WTC11 (cell line): ENCODE measurements at regions not wholly inside any gene's neighbourhood (a gene's known extent, or its start where the extent isn't known, plus 50 kb on each side); places are given as distances from the start of the nearest gene placed in this dataset.

ENCODE experiments used
- ATAC-seq: fragments of 200-7000 bp; cut with Tn5 transposase; 2 replicates; pipeline ENCODE4 v1.10.0; 2021; ENCODE audit warnings: mild to moderate bottlenecking, moderate library complexity
- CTCF ChIA-PET: fragments of 300-600 bp; sonication (Branson Sonifier 250); formaldehyde crosslinking; loops from one replicate; lab custom pipeline; 2021; ENCODE audit warnings: antibody characterized with exemption; lab: Charles Lee
- POLR2A ChIA-PET: fragments of 350-600 bp; sonication (Branson Sonifier 250); formaldehyde crosslinking; loops from one replicate; lab custom pipeline; 2021; ENCODE audit warnings: antibody characterized with exemption; lab: Charles Lee
- DNase-seq: peaks from one replicate; pipeline ENCODE4 v3.0.0; 2021; ENCODE audit warnings: low spot score
- H3K27ac Mint-ChIP-seq: 2 replicates; pipeline ENCODE4 v1.8.0; 2021; ENCODE audit warnings: mixed read lengths
- H3K27me3 Mint-ChIP-seq: 2 replicates; pipeline ENCODE4 v1.8.0; 2021; ENCODE audit warnings: low read depth, mild to moderate bottlenecking, moderate library complexity, mixed read lengths
- H3K36me3 Mint-ChIP-seq: 2 replicates; pipeline ENCODE4 v1.8.0; 2021; ENCODE audit warnings: mixed read lengths
- H3K4me1 Mint-ChIP-seq: 2 replicates; pipeline ENCODE4 v1.8.0; 2022; ENCODE audit warnings: mixed read lengths
- H3K4me3 Mint-ChIP-seq: 2 replicates; pipeline ENCODE4 v1.8.0; 2021; ENCODE audit warnings: mild to moderate bottlenecking, moderate library complexity, mixed read lengths
- H3K9me3 Mint-ChIP-seq: 2 replicates; pipeline ENCODE4 v1.8.0; 2021; ENCODE audit warnings: mixed read lengths
- ARID4B ChIP-seq: sonication (generic); formaldehyde crosslinking; IDR thresholded peaks from 2 replicates; pipeline ENCODE4 v1.8.0; 2023; ENCODE audit warnings: missing genetic modification reagents, mild to moderate bottlenecking, borderline replicate concordance
- CDX4 ChIP-seq: fragments of 250-450 bp; sonication (Bioruptor Pico); IDR thresholded peaks from 2 replicates; pipeline ENCODE4 v1.9.0; 2021; ENCODE audit warnings: moderate library complexity, mild to moderate bottlenecking, inconsistent platforms, borderline replicate concordance
- CREB1 ChIP-seq: sonication (generic); formaldehyde crosslinking; IDR thresholded peaks from 2 replicates; pipeline ENCODE4 v1.8.0; 2023; ENCODE audit warnings: mild to moderate bottlenecking, missing genetic modification reagents
- E2F5 ChIP-seq: sonication (generic); formaldehyde crosslinking; IDR thresholded peaks from 2 replicates; pipeline ENCODE4 v1.8.1; 2022; ENCODE audit warnings: mild to moderate bottlenecking, moderate library complexity, missing genetic modification reagents
- EMX1 ChIP-seq: fragments of 250-450 bp; sonication (Bioruptor Pico); IDR thresholded peaks from 2 replicates; pipeline ENCODE4 v1.8.0; 2021; ENCODE audit warnings: mild to moderate bottlenecking
- ERG ChIP-seq: fragments of 250-450 bp; sonication (Bioruptor Pico); IDR thresholded peaks from 2 replicates; pipeline ENCODE4 v1.8.0; 2021; ENCODE audit warnings: mild to moderate bottlenecking
- FOXP4 ChIP-seq: sonication (generic); formaldehyde crosslinking; IDR thresholded peaks from 2 replicates; pipeline ENCODE4 v1.8.0; 2022; ENCODE audit warnings: mild to moderate bottlenecking, missing genetic modification reagents
- HMGA2 ChIP-seq: fragments of 250-450 bp; sonication (Bioruptor Pico); IDR thresholded peaks from 2 replicates; pipeline ENCODE4 v1.4.0; 2021; ENCODE audit warnings: mild to moderate bottlenecking, moderate library complexity
- JUN ChIP-seq: sonication (generic); formaldehyde crosslinking; IDR thresholded peaks from 2 replicates; pipeline ENCODE4 v1.8.0; 2023; ENCODE audit warnings: mild to moderate bottlenecking, missing genetic modification reagents
- RELA ChIP-seq: sonication (generic); formaldehyde crosslinking; IDR thresholded peaks from 2 replicates; pipeline ENCODE4 v1.8.1; 2022; ENCODE audit warnings: missing genetic modification reagents, mild to moderate bottlenecking, borderline replicate concordance
- RORB ChIP-seq: fragments of 250-450 bp; sonication (Bioruptor Pico); IDR thresholded peaks from 2 replicates; pipeline ENCODE4 v1.9.0; 2021; ENCODE audit warnings: mild to moderate bottlenecking
- SMAD3 ChIP-seq: sonication (generic); formaldehyde crosslinking; IDR thresholded peaks from 2 replicates; pipeline ENCODE4 v1.8.0; 2022; ENCODE audit warnings: missing genetic modification reagents, mild to moderate bottlenecking, borderline replicate concordance
- SP1 ChIP-seq: sonication (generic); formaldehyde crosslinking; conservative IDR thresholded peaks from 2 replicates; pipeline ENCODE4 v1.8.1; 2022; ENCODE audit warnings: missing genetic modification reagents
- TEAD1 ChIP-seq: sonication (generic); formaldehyde crosslinking; IDR thresholded peaks from 2 replicates; pipeline ENCODE4 v1.8.0; 2022; ENCODE audit warnings: mild to moderate bottlenecking, missing genetic modification reagents
- ZBTB43 ChIP-seq: sonication (generic); formaldehyde crosslinking; IDR thresholded peaks from 2 replicates; pipeline ENCODE4 v1.8.1; 2023; ENCODE audit warnings: mild to moderate bottlenecking, missing genetic modification reagents
- ZNF317 ChIP-seq: sonication (generic); formaldehyde crosslinking; IDR thresholded peaks from 2 replicates; pipeline ENCODE4 v1.8.1; 2023; ENCODE audit warnings: low read depth, mild to moderate bottlenecking, moderate library complexity, missing genetic modification reagents, borderline replicate concordance
- ZNF416 ChIP-seq: fragments of 250-450 bp; sonication (Bioruptor Pico); IDR thresholded peaks from 2 replicates; pipeline ENCODE4 v1.9.0; 2021; ENCODE audit warnings: mild to moderate bottlenecking, inconsistent platforms
- ZNF425 ChIP-seq: fragments of 250-450 bp; sonication (Bioruptor Pico); conservative IDR thresholded peaks from 2 replicates; pipeline ENCODE4 v1.9.0; 2021; ENCODE audit warnings: mild to moderate bottlenecking
- ZNF671 ChIP-seq: fragments of 250-450 bp; sonication (Bioruptor Pico); IDR thresholded peaks from 2 replicates; pipeline ENCODE4 v1.8.0; 2021; ENCODE audit warnings: mild to moderate bottlenecking

GRCh38 chr21:18914570-18914969 lies 511.0 kb upstream of the TMPRSS15 start:
- CTCF ChIA-PET = no interaction called here
- ATAC-seq = no peak
- Mint-ChIP-seq H3K4me3 (no peak overlapping the region), H3K36me3 (no peaks in the 10 kb centered on the region), H3K4me1 (no peaks in the 10 kb centered on the region), H3K27me3 (peaks cover 4% of the 10 kb centered on the region; the same call in 1 of the 2 replicates), H3K9me3 (peaks cover 6% of the 10 kb centered on the region), H3K27ac (no peak overlapping the region)
- TF ChIP-seq ZNF416 (CRISPR knock-in tag) (no peak), FOXP4 (CRISPR knock-in tag) (no peak), EMX1 (CRISPR knock-in tag) (no peak), SMAD3 (no peak), ZNF425 (CRISPR knock-in tag) (no peak), ERG (CRISPR knock-in tag) (no peak), ZBTB43 (no peak), RORB (CRISPR knock-in tag) (no peak), CDX4 (no peak), RELA (CRISPR knock-in tag) (no peak), ZNF671 (CRISPR knock-in tag) (no peak), SP1 (CRISPR knock-in tag) (no peak), TEAD1 (CRISPR knock-in tag) (no peak), JUN (CRISPR knock-in tag) (no peak), HMGA2 (CRISPR knock-in tag) (no peak), CREB1 (no peak)
- TF ChIP-seq, all 79 proteins: peak for 0
- POLR2A ChIA-PET = no interaction called here
- no peak for DNase-seq

- TF ChIP-seq ZNF317 (CRISPR knock-in tag) = no peak
- no peak for TF ChIP-seq ARID4B (CRISPR knock-in tag)
- TF ChIP-seq E2F5 = no peak
- Mint-ChIP-seq H3K9me3 (peaks cover 7% of the 10 kb centered on the region; the same call in 1 of the 2 replicates), H3K36me3 (no peaks in the 10 kb centered on the region), H3K4me3 (no peak overlapping the region), H3K27ac (no peak overlapping the region), H3K4me1 (peaks cover 5% of the 10 kb centered on the region; the same call in 1 of the 2 replicates), H3K27me3 (peaks cover 7% of the 10 kb centered on the region)
- no peak for DNase-seq
- ChIA-PET POLR2A (no interaction called here), CTCF (no interaction called here)
- no peak for ATAC-seq
Measured at GRCh38 chr21:18917622-18918021, 514.0 kb upstream of the TMPRSS15 start.
